HCT116 (cell line): ENCODE measurements at regions not wholly inside any gene's neighbourhood (a gene's known extent, or its start where the extent isn't known, plus 50 kb on each side); places are given as distances from the start of the nearest gene placed in this dataset.

Experiments used
- ATAC-seq: fragments of 200-7000 bp; cut with Tn5 transposase; 2 replicates; pipeline ENCODE4 v1.9.1; 2020; ENCODE audit warnings: mild to moderate bottlenecking, moderate library complexity
- BruUV-seq: library from RNA; stranded (reverse); fragments of 400-500 nt; replicated peaks from 2 replicates; lab custom pipeline; 2021; lab: Mats Ljungman, UMichigan
- CTCF ChIA-PET: fragments of 300-600 bp; sonication (Branson Sonifier 250); formaldehyde crosslinking; loops from one replicate; lab custom pipeline; 2021; ENCODE audit warnings: antibody characterized with exemption; lab: Charles Lee
- POLR2A ChIA-PET: fragments of 300-600, 350-600 bp; sonication (Branson Sonifier 250); formaldehyde crosslinking; loops from one replicate; lab custom pipeline; 2021; ENCODE audit warnings: antibody characterized with exemption; lab: Charles Lee
- RAD21 ChIA-PET, 2 experiments: fragments of 300-600 bp; sonication (Branson Sonifier 250); formaldehyde crosslinking; loops; one replicate each; lab custom pipeline; 2023; ENCODE audit warnings: low total read pairs in 2 of 2; ENCODE audit not compliant: uncharacterized antibody in 2 of 2, unreplicated experiment in 2 of 2, low non-redundant PET in 1 of 2; lab: Charles Lee
- DNase-seq: peaks from one replicate; pipeline ENCODE4 v3.0.0-alpha.2; 2010; ENCODE audit warnings: low read depth, low spot score
- H2AFZ ChIP-seq: fragments of 200-600 bp; shearing (Covaris generic), sonication (generic); 2 replicates; pipeline ENCODE4 v1.6.1; 2017; ENCODE audit warnings: low read depth, mixed run types, mixed read lengths, antibody characterized with exemption, low read length; ENCODE audit not compliant: poor library complexity, severe bottlenecking
- H3K27ac ChIP-seq: 2 replicates; pipeline ENCODE4 v1.5.1; 2012; ENCODE audit warnings: low read depth, low read length
- H3K27me3 ChIP-seq: fragments of 200-600 bp; sonication (generic); 2 replicates; pipeline ENCODE4 v1.6.1; 2016; ENCODE audit warnings: mixed run types, low read length, mixed read lengths; ENCODE audit not compliant: insufficient read depth
- H3K36me3 ChIP-seq, 2 experiments: fragments of 200-500 bp in 1 of 2; fragments of 200-600 bp in 1 of 2; sonication (Bioruptor generic) in 1 of 2; sonication (generic) in 1 of 2; 2 replicates each; pipeline versions ENCODE4 v1.5.1 to v1.6.1; 2014 to 2016; ENCODE audit warnings: low read length in 2 of 2, inconsistent platforms in 1 of 2, mixed read lengths in 1 of 2, mixed run types in 1 of 2; ENCODE audit not compliant: insufficient read depth in 2 of 2, control insufficient read depth in 1 of 2
- H3K4me1 ChIP-seq, 2 experiments: fragments of 200-600 bp in 1 of 2; sonication (generic) in 1 of 2; 2 replicates each; pipeline versions ENCODE4 v1.5.1 to v1.6.1; 2012 to 2017; ENCODE audit warnings: low read length in 2 of 2, inconsistent platforms in 1 of 2, mild to moderate bottlenecking in 1 of 2, mixed read lengths in 1 of 2, mixed run types in 1 of 2, moderate library complexity in 1 of 2; ENCODE audit not compliant: insufficient read depth in 2 of 2, control insufficient read depth in 1 of 2
- H3K4me2 ChIP-seq: fragments of 200-600 bp; sonication (generic); 2 replicates; pipeline ENCODE4 v1.6.1; 2017; ENCODE audit warnings: mixed run types, low read length, mixed read lengths
- H3K4me3 ChIP-seq, 2 experiments: fragments of 200-600 bp in 1 of 2; sonication (generic) in 1 of 2; replicated peaks in 1 of 2; 2 replicates each; pipeline ENCODE4 v1.5.1; 2011 to 2016; ENCODE audit warnings: low read length in 2 of 2, control low read depth in 1 of 2, low read depth in 1 of 2, mild to moderate bottlenecking in 1 of 2, mixed read lengths in 1 of 2, mixed run types in 1 of 2
- H3K79me2 ChIP-seq: fragments of 200-600 bp; sonication (generic); 2 replicates; pipeline ENCODE4 v1.6.1; 2017; ENCODE audit warnings: mild to moderate bottlenecking, mixed run types, low read length, moderate library complexity, mixed read lengths; ENCODE audit not compliant: insufficient read depth
- H3K9ac ChIP-seq: fragments of 200-600 bp; sonication (generic); 2 replicates; pipeline ENCODE4 v1.6.1; 2016; ENCODE audit warnings: low read length, mixed read lengths
- H3K9me2 ChIP-seq: fragments of 200-600 bp; sonication (generic), shearing (Covaris generic); 2 replicates; pipeline ENCODE4 v1.6.1; 2017; ENCODE audit warnings: mixed run types, mild to moderate bottlenecking, moderate library complexity; ENCODE audit not compliant: insufficient read depth
- H3K9me3 ChIP-seq, 2 experiments: fragments of 200-500 bp in 1 of 2; fragments of 200-600 bp in 1 of 2; sonication (Bioruptor generic) in 1 of 2; sonication (generic) in 1 of 2; 2 replicates each; pipeline ENCODE4 v1.6.1; 2014 to 2017; ENCODE audit warnings: low read length in 2 of 2, mixed read lengths in 2 of 2, inconsistent platforms in 1 of 2, low read depth in 1 of 2, mild to moderate bottlenecking in 1 of 2, mixed run types in 1 of 2, moderate library complexity in 1 of 2; ENCODE audit not compliant: control insufficient read depth in 1 of 2, insufficient read depth in 1 of 2
- H4K20me1 ChIP-seq: fragments of 200-600 bp; sonication (generic), shearing (Covaris generic); 2 replicates; pipeline ENCODE4 v1.6.1; 2017; ENCODE audit warnings: mixed run types, mild to moderate bottlenecking, moderate library complexity; ENCODE audit not compliant: insufficient read depth
- EZH2 ChIP-seq: fragments of 200-600 bp; sonication (generic); IDR thresholded peaks from 2 replicates; pipeline ENCODE4 v1.6.1; 2017; ENCODE audit warnings: antibody characterized with exemption, mixed run types
- EZH2phosphoT487 ChIP-seq: fragments of 200-600 bp; IDR thresholded peaks from 2 replicates; pipeline ENCODE4 v1.6.1; 2018; ENCODE audit warnings: antibody characterized with exemption, borderline replicate concordance
- JUND ChIP-seq: IDR thresholded peaks from 2 replicates; pipeline ENCODE4 v1.6.1; 2012
- POLR2A ChIP-seq: IDR thresholded peaks from 2 replicates; pipeline ENCODE4 v1.7.0; 2011; ENCODE audit warnings: borderline replicate concordance; ENCODE audit not compliant: insufficient read depth, insufficient read length; ENCODE audit errors: extremely low read depth
- RAD21 ChIP-seq: IDR thresholded peaks from 2 replicates; pipeline ENCODE4 v1.6.1; 2012; ENCODE audit warnings: low read depth, mild to moderate bottlenecking
- SP1 ChIP-seq: IDR thresholded peaks from 2 replicates; pipeline ENCODE4 v1.6.1; 2012; ENCODE audit warnings: low read depth
- SRF ChIP-seq: IDR thresholded peaks from 2 replicates; pipeline ENCODE4 v1.6.1; 2012; ENCODE audit warnings: low read depth
- TCF7L2 ChIP-seq: IDR thresholded peaks from 2 replicates; pipeline ENCODE4 v1.7.0; 2011; ENCODE audit warnings: borderline replicate concordance, inconsistent platforms; ENCODE audit not compliant: insufficient read depth, insufficient read length; ENCODE audit errors: extremely low read depth
- YY1 ChIP-seq: IDR thresholded peaks from 2 replicates; pipeline ENCODE4 v1.6.1; 2011; ENCODE audit warnings: low read length, low read depth, moderate library complexity, mild to moderate bottlenecking; ENCODE audit not compliant: insufficient replicate concordance; ENCODE audit errors: extremely low read depth
- ZBTB33 ChIP-seq: IDR thresholded peaks from 2 replicates; pipeline ENCODE4 v1.6.1; 2011; ENCODE audit warnings: mild to moderate bottlenecking, low read length, moderate library complexity; ENCODE audit not compliant: insufficient replicate concordance; ENCODE audit errors: extremely low read depth
- intact Hi-C: fragments of 100-400 bp; cut with micrococcal nuclease; formaldehyde crosslinking; loops from 2 replicates; pipeline ENCODE4 v1.10.0; 2022

- intact Hi-C loops, result no loop called here
Observed at GRCh38 chr2:129906861-129907235, 72.6 kb upstream of the RAB6C start.

GRCh38 chr2:129907256-129907998 is 72.0 kb upstream of the RAB6C start:
- no peak overlapping the region for H2AFZ ChIP-seq
- CTCF ChIA-PET, result no interaction called here
- intact Hi-C loops, result no loop called here
- DNase-seq, result no peak
- no peak for TF ChIP-seq POLR2A
- TF ChIP-seq EZH2, result no peak
- TF ChIP-seq YY1, result no peak
- no peak for TF ChIP-seq JUND
- TF ChIP-seq EZH2phosphoT487, result no peak
- TF ChIP-seq ZBTB33, result no peak
- TF ChIP-seq SP1, result no peak
- TF ChIP-seq RAD21, result no peak
- no peak for TF ChIP-seq TCF7L2
- no peak for TF ChIP-seq SRF
- TF ChIP-seq, all 23 proteins: peak for 0
- POLR2A ChIA-PET, result no interaction called here
- RAD21 ChIA-PET, result no interaction called here
- H3K79me2 ChIP-seq, result no peaks in the 10 kb centered on the region
- H3K9me3 ChIP-seq, result no peaks in the 10 kb centered on the region
- H3K27me3 ChIP-seq, result no peaks in the 10 kb centered on the region
- H3K4me3 ChIP-seq, result no peak overlapping the region
- no peak overlapping the region for H3K9ac ChIP-seq
- no peaks in the 10 kb centered on the region for H3K36me3 ChIP-seq
- no peaks in the 10 kb centered on the region for H3K4me1 ChIP-seq
- no peak for ATAC-seq
- H4K20me1 ChIP-seq, result no peaks in the 10 kb centered on the region
- no peak overlapping the region for H3K27ac ChIP-seq
- no peak overlapping the region for H3K4me2 ChIP-seq
- no peaks in the 10 kb centered on the region for H3K9me2 ChIP-seq
- BruUV-seq, result no TSS peak

More at GRCh38 chr2:129906861-129907235, 72.6 kb upstream of the RAB6C start:
- BruUV-seq, result no TSS peak
- Histone ChIP-seq H2AFZ (no peak overlapping the region), H3K4me3 (no peak overlapping the region), H3K4me1 (no peaks in the 10 kb centered on the region), H3K9me3 (no peaks in the 10 kb centered on the region), H4K20me1 (no peaks in the 10 kb centered on the region), H3K36me3 (no peaks in the 10 kb centered on the region), H3K27ac (no peak overlapping the region), H3K9me2 (no peaks in the 10 kb centered on the region), H3K9ac (no peak overlapping the region), H3K27me3 (no peaks in the 10 kb centered on the region), H3K4me2 (no peak overlapping the region), H3K79me2 (no peaks in the 10 kb centered on the region)
- ChIA-PET RAD21 (no interaction called here), CTCF (no interaction called here), POLR2A (no interaction called here)
- TF ChIP-seq JUND, result no peak
- TF ChIP-seq RAD21, result no peak
- DNase-seq, result no peak
- no peak for ATAC-seq
